ENCODE measurements at regions not wholly inside any gene's neighbourhood (a gene's known extent, or its start where the extent isn't known, plus 50 kb on each side); places are given as distances from the start of the nearest gene placed in this dataset.

DNA sequence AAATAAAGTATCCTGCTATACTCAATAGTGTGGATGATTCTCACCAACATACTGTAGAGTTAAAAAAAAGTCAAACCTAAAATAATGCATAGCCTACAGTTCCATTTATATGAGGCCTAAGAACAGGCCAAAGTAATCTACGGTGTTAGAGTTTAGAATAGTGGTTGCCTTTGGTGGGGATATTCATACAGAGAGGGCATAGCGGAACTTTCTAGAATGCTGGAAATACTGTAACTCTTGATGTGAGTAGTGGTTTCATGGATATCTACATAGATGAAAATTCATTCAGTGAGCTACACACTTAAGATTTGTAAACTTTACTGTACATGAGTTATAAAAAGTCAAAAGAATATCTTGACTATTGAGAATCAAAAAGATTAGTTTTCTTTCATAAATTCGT, 349.9 kb upstream of the NFE2L3 start:
- TF ChIP-seq POLR2A (IDR thresholded peaks at IDR 0.05; ENCODE audit: low read length) (no peak), GATA1 (IDR thresholded peaks at IDR 0.05; ENCODE audit: low read depth, low read length) (no peak)

All from erythroblast (primary cell).